ENCODE measurements at regions not wholly inside any gene's neighbourhood (a gene's known extent, or its start where the extent isn't known, plus 50 kb on each side); places are given as distances from the start of the nearest gene placed in this dataset.

GRCh38 chr5:91928754-91929521, 545.8 kb upstream of the ARRDC3 start:
- TF ChIP-seq, protein P1, sequence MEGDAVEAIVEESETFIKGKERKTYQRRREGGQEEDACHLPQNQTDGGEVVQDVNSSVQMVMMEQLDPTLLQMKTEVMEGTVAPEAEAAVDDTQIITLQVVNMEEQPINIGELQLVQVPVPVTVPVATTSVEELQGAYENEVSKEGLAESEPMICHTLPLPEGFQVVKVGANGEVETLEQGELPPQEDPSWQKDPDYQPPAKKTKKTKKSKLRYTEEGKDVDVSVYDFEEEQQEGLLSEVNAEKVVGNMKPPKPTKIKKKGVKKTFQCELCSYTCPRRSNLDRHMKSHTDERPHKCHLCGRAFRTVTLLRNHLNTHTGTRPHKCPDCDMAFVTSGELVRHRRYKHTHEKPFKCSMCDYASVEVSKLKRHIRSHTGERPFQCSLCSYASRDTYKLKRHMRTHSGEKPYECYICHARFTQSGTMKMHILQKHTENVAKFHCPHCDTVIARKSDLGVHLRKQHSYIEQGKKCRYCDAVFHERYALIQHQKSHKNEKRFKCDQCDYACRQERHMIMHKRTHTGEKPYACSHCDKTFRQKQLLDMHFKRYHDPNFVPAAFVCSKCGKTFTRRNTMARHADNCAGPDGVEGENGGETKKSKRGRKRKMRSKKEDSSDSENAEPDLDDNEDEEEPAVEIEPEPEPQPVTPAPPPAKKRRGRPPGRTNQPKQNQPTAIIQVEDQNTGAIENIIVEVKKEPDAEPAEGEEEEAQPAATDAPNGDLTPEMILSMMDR (IDR thresholded peaks at IDR 0.05), result no peak
- TF ChIP-seq POLR2A (IDR thresholded peaks at IDR 0.05), result no peak
